Parathyroid adenoma (tissue), 2 donors: ENCODE measurements at regions not wholly inside any gene's neighbourhood (a gene's known extent, or its start where the extent isn't known, plus 50 kb on each side); places are given as distances from the start of the nearest gene placed in this dataset.
"Not testable (repeated sequence)": the region's sequence is repeated elsewhere in the genome, so short reads cannot be mapped to it uniquely, and the experiment has no call there.

ENCODE experiments used
- H2AFZ ChIP-seq: fragments of 300-600 bp; sonication (generic); one replicate; pipeline ENCODE4 v1.7.0; 2017; ENCODE audit warnings: antibody characterized with exemption, mild to moderate bottlenecking
- H3K27ac ChIP-seq: fragments of 300-600 bp; sonication (generic); one replicate; pipeline ENCODE4 v1.7.0; 2017
- H3K27me3 ChIP-seq: fragments of 300-600 bp; sonication (generic); one replicate; pipeline ENCODE4 v1.7.0; 2017; ENCODE audit warnings: low read length; ENCODE audit not compliant: control insufficient read depth, insufficient read depth
- H3K36me3 ChIP-seq: fragments of 300-600 bp; sonication (generic); one replicate; pipeline ENCODE4 v1.7.0; 2017; ENCODE audit warnings: low read length; ENCODE audit not compliant: control insufficient read depth, insufficient read depth
- H3K4me1 ChIP-seq: fragments of 300-600 bp; sonication (generic); one replicate; pipeline ENCODE4 v1.7.0; 2017; ENCODE audit warnings: control low read depth
- H3K4me2 ChIP-seq: fragments of 300-600 bp; sonication (generic); one replicate; pipeline ENCODE4 v1.7.0; 2017; ENCODE audit warnings: low read length
- H3K4me3 ChIP-seq: fragments of 300-600 bp; sonication (generic); one replicate; pipeline ENCODE4 v1.7.0; 2017; ENCODE audit warnings: low read depth, low read length
- H3K79me2 ChIP-seq: fragments of 300-600 bp; sonication (generic); one replicate; pipeline ENCODE4 v1.7.0; 2017; ENCODE audit warnings: control low read depth
- H3K9ac ChIP-seq: fragments of 300-600 bp; sonication (generic); one replicate; pipeline ENCODE4 v1.7.0; 2017; ENCODE audit warnings: mild to moderate bottlenecking
- H3K9me3 ChIP-seq: fragments of 300-600 bp; sonication (generic); one replicate; pipeline ENCODE4 v1.7.0; 2017; ENCODE audit warnings: low read length; ENCODE audit not compliant: control insufficient read depth
- TF ChIP-seq, protein P1 (sequence below): fragments of 300-600 bp; sonication (generic); IDR thresholded peaks from one replicate; pipeline ENCODE4 v1.7.0; 2017; ENCODE audit warnings: antibody characterized with exemption, mild to moderate bottlenecking
- donor health status: primary hyperparathyroidism.

DNA sequence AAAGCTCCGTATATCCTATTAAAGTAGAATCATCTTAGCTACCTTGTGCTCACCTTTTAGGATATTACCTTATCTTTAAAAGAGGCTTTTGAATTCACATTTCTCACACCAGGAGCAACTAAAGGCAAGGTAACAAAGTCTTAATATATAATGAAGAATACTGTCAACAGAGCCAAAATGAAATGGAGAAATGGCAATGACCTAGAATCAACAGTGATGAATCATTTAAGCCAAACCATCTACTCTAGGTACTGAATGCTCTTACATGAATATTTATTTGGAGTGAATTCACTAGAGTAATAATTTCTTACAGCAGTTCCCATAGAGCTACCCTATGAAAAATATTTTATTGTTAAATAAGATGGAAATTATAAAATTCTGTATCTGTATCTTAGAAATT is 421.0 kb downstream of the RND3 start:
- H3K9me3 ChIP-seq: no peaks in the 10 kb centered on the region
- no peaks in the 10 kb centered on the region for H3K4me1 ChIP-seq
- no peak overlapping the region for H3K4me2 ChIP-seq
- no peak overlapping the region for H3K9ac ChIP-seq
- H3K4me3 ChIP-seq: no peak overlapping the region
- H3K79me2 ChIP-seq: no peaks in the 10 kb centered on the region
- no peak overlapping the region for H3K27ac ChIP-seq
- H3K36me3 ChIP-seq: no peaks in the 10 kb centered on the region
- TF ChIP-seq, protein P1, sequence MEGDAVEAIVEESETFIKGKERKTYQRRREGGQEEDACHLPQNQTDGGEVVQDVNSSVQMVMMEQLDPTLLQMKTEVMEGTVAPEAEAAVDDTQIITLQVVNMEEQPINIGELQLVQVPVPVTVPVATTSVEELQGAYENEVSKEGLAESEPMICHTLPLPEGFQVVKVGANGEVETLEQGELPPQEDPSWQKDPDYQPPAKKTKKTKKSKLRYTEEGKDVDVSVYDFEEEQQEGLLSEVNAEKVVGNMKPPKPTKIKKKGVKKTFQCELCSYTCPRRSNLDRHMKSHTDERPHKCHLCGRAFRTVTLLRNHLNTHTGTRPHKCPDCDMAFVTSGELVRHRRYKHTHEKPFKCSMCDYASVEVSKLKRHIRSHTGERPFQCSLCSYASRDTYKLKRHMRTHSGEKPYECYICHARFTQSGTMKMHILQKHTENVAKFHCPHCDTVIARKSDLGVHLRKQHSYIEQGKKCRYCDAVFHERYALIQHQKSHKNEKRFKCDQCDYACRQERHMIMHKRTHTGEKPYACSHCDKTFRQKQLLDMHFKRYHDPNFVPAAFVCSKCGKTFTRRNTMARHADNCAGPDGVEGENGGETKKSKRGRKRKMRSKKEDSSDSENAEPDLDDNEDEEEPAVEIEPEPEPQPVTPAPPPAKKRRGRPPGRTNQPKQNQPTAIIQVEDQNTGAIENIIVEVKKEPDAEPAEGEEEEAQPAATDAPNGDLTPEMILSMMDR: no peak
- no peak overlapping the region for H2AFZ ChIP-seq
- no peaks in the 10 kb centered on the region for H3K27me3 ChIP-seq

DNA sequence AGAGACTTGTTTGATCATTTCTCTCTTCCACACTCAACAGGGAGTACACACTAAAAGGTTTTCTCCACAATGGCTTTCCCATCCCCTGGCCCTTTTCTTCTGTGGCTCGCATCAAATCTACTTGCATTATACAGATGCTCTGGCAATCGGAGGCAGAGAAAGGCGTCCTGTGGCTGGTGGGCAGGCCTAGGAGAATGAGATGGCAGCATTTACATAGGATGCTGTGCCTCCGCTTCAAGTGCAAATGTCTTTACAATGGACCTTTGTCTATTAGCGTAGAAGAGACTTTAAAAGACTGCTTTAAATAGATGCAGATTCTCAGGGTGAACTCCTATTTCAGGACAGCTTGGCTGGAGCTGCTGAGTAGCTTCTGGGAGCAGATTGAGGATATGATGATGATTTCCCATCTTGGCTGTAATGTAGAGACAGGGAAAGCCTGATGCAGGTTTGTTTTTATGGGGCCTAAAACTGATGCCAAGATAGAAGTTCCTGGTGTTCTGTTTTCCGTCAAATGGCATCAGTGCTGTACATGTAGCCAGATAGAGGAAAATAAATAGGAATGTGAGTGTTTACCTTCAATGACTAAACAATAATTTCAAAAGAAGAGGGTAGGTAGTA is 423.4 kb downstream of the RND3 start:
- H3K4me1 ChIP-seq: no peaks in the 10 kb centered on the region
- no peaks in the 10 kb centered on the region for H3K9me3 ChIP-seq
- no peaks in the 10 kb centered on the region for H3K79me2 ChIP-seq
- H3K27me3 ChIP-seq: no peaks in the 10 kb centered on the region
- H2AFZ ChIP-seq: no peak overlapping the region
- H3K4me3 ChIP-seq: no peak overlapping the region
- H3K27ac ChIP-seq: no peak overlapping the region
- H3K36me3 ChIP-seq: no peaks in the 10 kb centered on the region
- TF ChIP-seq, protein P1: no peak
- H3K4me2 ChIP-seq: no peak overlapping the region
- no peak overlapping the region for H3K9ac ChIP-seq

DNA sequence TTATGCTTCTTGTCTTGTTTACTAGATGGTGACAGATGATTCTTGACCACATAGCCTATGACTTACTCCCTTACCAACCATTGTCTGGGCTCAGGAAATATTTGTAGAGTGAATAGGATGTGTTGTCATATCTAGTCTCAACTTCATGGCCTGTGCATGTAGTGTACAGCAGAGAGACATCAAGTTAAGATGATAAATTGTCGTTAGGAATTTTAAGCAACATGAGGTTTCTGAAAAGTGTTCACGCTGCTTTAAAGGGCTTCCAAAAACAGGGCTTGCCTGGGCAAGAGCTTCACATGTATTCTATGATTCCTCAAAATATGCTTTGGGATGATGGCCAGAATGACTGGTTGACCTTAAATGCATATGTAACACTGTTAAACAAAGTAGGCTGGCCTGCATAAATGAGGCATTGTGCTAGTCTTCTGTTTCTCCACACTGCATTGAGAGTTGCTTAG is 424.0 kb downstream of the RND3 start:
- Histone ChIP-seq H3K9me3 (no peaks in the 10 kb centered on the region), H3K4me1 (no peaks in the 10 kb centered on the region), H3K36me3 (no peaks in the 10 kb centered on the region), H3K9ac (no peak overlapping the region), H3K79me2 (no peaks in the 10 kb centered on the region), H2AFZ (no peak overlapping the region), H3K4me3 (no peak overlapping the region), H3K27me3 (no peaks in the 10 kb centered on the region), H3K27ac (no peak overlapping the region), H3K4me2 (no peak overlapping the region)
- TF ChIP-seq, protein P1: no peak

DNA sequence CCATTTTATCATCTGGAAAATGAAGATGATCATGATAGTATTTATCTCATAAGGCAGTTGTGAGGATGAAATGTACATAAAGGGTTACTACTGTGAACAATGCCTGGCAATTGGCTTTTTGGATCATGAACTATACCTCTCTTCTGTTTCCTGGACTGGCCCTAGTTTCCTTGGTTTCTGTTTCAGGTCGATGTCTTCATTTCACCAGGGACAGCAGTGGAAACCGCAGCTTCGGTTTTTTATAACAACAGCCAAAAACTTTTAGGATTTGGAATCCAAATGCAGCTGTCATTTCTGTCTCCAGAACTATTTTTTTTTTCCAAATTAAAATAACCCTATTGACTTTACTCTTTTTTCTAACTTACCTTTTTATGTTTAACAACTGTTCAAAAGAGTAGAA is 425.1 kb downstream of the RND3 start:
- no peak overlapping the region for H3K4me3 ChIP-seq
- TF ChIP-seq, protein P1: no peak
- no peaks in the 10 kb centered on the region for H3K27me3 ChIP-seq
- H3K4me1 ChIP-seq: no peaks in the 10 kb centered on the region
- H3K79me2 ChIP-seq: no peaks in the 10 kb centered on the region
- H3K36me3 ChIP-seq: no peaks in the 10 kb centered on the region
- H3K9ac ChIP-seq: no peak overlapping the region
- H3K4me2 ChIP-seq: no peak overlapping the region
- H3K9me3 ChIP-seq: no peaks in the 10 kb centered on the region
- H3K27ac ChIP-seq: no peak overlapping the region
- H2AFZ ChIP-seq: no peak overlapping the region

DNA sequence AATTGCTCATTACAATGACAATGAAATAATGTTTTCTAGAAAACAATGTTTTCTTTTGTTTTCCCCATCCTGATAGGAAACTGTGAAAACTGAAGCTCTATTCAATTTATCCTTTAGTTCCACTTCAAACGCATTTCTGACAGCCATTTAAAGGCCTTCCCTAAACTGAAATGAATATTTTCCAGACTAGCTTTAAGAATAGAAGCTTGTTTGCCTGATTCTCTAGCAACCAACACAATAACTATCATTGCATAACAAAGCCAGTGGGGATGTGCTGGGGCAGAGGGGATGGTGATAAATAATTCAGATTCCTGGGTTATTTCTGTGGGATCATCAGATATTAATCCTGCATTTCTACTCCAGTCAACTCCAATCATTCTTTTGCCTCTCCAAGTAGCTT is 427.1 kb downstream of the RND3 start:
- TF ChIP-seq, protein P1: no peak
- no peak overlapping the region for H2AFZ ChIP-seq
- H3K4me2 ChIP-seq: no peak overlapping the region
- no peak overlapping the region for H3K27ac ChIP-seq
- H3K36me3 ChIP-seq: no peaks in the 10 kb centered on the region
- H3K4me1 ChIP-seq: no peaks in the 10 kb centered on the region
- no peak overlapping the region for H3K4me3 ChIP-seq
- no peaks in the 10 kb centered on the region for H3K9me3 ChIP-seq
- H3K27me3 ChIP-seq: no peaks in the 10 kb centered on the region
- H3K9ac ChIP-seq: no peak overlapping the region
- no peaks in the 10 kb centered on the region for H3K79me2 ChIP-seq

DNA sequence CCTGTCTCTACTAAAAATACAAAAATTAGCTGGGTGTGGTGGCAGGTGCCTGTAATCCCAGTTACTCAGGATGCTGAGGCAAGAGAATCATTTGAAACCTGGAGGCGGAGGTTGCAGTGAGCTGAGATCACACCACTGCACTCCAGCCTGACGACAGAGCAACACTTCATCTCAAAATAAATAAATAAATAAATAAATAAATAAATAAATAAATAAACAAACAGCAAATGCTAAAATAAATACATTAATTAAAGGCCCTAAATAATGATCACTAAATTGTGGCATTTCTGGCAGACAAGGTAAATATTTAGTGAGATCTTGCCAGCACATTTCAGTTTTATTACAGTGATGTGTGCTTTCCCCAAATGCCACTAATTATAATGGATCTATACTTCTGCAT is 427.8 kb downstream of the RND3 start:
- H3K4me1 ChIP-seq, H3K79me2 ChIP-seq, H3K9me3 ChIP-seq, H2AFZ ChIP-seq, H3K36me3 ChIP-seq, H3K27ac ChIP-seq, H3K27me3 ChIP-seq, H3K9ac ChIP-seq, H3K4me2 ChIP-seq, H3K4me3 ChIP-seq: not testable (repeated sequence)
